ENCODE measurements at regions not wholly inside any gene's neighbourhood (a gene's known extent, or its start where the extent isn't known, plus 50 kb on each side); places are given as distances from the start of the nearest gene placed in this dataset.

GRCh38 chr14:101005447-101005846 is 101.9 kb upstream of the RTL1 start:
- no peak for TF ChIP-seq CTCF (IDR thresholded peaks at IDR 0.05; ENCODE audit: insufficient read depth, low read depth, low read length)
- TF ChIP-seq EZH2 (IDR thresholded peaks at IDR 0.05; ENCODE audit: insufficient read depth, low read length), result no peak

All from astrocyte (in vitro differentiated cells and primary cell).